ENCODE measurements at regions not wholly inside any gene's neighbourhood (a gene's known extent, or its start where the extent isn't known, plus 50 kb on each side); places are given as distances from the start of the nearest gene placed in this dataset.

GRCh38 chr16:14344945-14345344 is 273.8 kb downstream of the MRTFB start:
- H3K4me3 ChIP-seq (ENCODE audit: low read length): no peak overlapping the region
- DNase-seq (ENCODE audit: low read depth): no peak
- TF ChIP-seq, protein P1, sequence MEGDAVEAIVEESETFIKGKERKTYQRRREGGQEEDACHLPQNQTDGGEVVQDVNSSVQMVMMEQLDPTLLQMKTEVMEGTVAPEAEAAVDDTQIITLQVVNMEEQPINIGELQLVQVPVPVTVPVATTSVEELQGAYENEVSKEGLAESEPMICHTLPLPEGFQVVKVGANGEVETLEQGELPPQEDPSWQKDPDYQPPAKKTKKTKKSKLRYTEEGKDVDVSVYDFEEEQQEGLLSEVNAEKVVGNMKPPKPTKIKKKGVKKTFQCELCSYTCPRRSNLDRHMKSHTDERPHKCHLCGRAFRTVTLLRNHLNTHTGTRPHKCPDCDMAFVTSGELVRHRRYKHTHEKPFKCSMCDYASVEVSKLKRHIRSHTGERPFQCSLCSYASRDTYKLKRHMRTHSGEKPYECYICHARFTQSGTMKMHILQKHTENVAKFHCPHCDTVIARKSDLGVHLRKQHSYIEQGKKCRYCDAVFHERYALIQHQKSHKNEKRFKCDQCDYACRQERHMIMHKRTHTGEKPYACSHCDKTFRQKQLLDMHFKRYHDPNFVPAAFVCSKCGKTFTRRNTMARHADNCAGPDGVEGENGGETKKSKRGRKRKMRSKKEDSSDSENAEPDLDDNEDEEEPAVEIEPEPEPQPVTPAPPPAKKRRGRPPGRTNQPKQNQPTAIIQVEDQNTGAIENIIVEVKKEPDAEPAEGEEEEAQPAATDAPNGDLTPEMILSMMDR (conservative IDR thresholded peaks at IDR 0.05; ENCODE audit: low read length): no peak

GRCh38 chr16:14344292-14344691 is 273.2 kb downstream of the MRTFB start:
- no peak overlapping the region for H3K4me3 ChIP-seq (ENCODE audit: low read length)
- DNase-seq (ENCODE audit: low read depth): no peak
- TF ChIP-seq, protein P1 (conservative IDR thresholded peaks at IDR 0.05; ENCODE audit: low read length): no peak

- TF ChIP-seq, protein P1 (conservative IDR thresholded peaks at IDR 0.05; ENCODE audit: low read length): no peak
- DNase-seq (ENCODE audit: low read depth): no peak
- H3K4me3 ChIP-seq (ENCODE audit: low read length): no peak overlapping the region
These were observed 270.5 kb downstream of the MRTFB start for GRCh38 chr16:14341324-14342225.

DNA sequence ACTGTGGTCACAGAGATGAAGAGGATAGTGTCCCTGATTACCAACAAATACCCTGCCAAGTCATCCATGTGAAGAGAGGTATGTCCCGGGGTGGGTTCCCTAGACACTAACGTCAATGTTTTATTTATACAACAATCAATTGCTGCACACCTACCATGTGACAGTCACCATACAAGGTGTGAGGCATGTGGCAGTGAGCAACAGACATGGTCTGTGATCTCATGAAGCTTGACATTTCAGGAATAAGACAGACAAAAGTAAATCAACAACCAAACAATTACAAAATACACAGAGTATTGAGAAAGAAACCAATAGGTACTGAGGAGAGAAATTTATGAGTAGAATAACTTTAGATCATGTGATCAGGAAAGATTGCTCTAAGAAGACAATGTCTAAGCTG is 268.6 kb downstream of the MRTFB start:
- no peak overlapping the region for H3K4me3 ChIP-seq (ENCODE audit: low read length)
- DNase-seq (ENCODE audit: low read depth): no peak
- TF ChIP-seq, protein P1 (conservative IDR thresholded peaks at IDR 0.05; ENCODE audit: low read length): no peak

- no peak for DNase-seq (ENCODE audit: low read depth)
These were observed 267.9 kb downstream of the MRTFB start for GRCh38 chr16:14338969-14339368.

GRCh38 chr16:14338236-14338635 is 267.1 kb downstream of the MRTFB start:
- TF ChIP-seq, protein P1 (conservative IDR thresholded peaks at IDR 0.05; ENCODE audit: low read length): no peak
- no peak overlapping the region for H3K4me3 ChIP-seq (ENCODE audit: low read length)
- no peak for DNase-seq (ENCODE audit: low read depth)

More at GRCh38 chr16:14338969-14339368, 267.9 kb downstream of the MRTFB start:
- no peak overlapping the region for H3K4me3 ChIP-seq (ENCODE audit: low read length)
- TF ChIP-seq, protein P1 (conservative IDR thresholded peaks at IDR 0.05; ENCODE audit: low read length): no peak
